Left lung (tissue), 4 donors: ENCODE measurements at regions not wholly inside any gene's neighbourhood (a gene's known extent, or its start where the extent isn't known, plus 50 kb on each side); places are given as distances from the start of the nearest gene placed in this dataset.

Source experiments
- ATAC-seq: fragments of 200-7000 bp; cut with Tn5 transposase; one replicate; pipeline ENCODE4 v1.9.1; 2020; ENCODE audit warnings: moderate library complexity
- DNase-seq, 4 donors: peaks; one replicate each; pipeline ENCODE4 v3.0.0-alpha.2; 2013 to 2020
- H3K27ac ChIP-seq, 2 donors: fragments of 200-600 bp; sonication (generic) in 1 of 2; one replicate each; pipeline versions ENCODE4 v1.5.0 to v1.8.0; 2020 to 2021
- H3K27me3 ChIP-seq, 2 donors: fragments of 200-600 bp; sonication (generic) in 1 of 2; one replicate each; pipeline versions ENCODE4 v1.5.0 to v1.8.0; 2020 to 2021
- H3K36me3 ChIP-seq, 2 donors: fragments of 200-600 bp; sonication (generic) in 1 of 2; one replicate each; pipeline versions ENCODE4 v1.5.0 to v1.8.0; 2020 to 2021
- H3K4me1 ChIP-seq, 2 donors: fragments of 200-600 bp; one replicate each; pipeline ENCODE4 v1.8.0; 2021
- H3K4me3 ChIP-seq, 2 donors: fragments of 200-600 bp; sonication (generic) in 1 of 2; one replicate each; pipeline versions ENCODE4 v1.5.0 to v1.8.0; 2020 to 2021; ENCODE audit warnings: mild to moderate bottlenecking in 1 of 2
- H3K9me3 ChIP-seq, 2 donors: fragments of 200-600 bp; sonication (generic) in 1 of 2; one replicate each; pipeline versions ENCODE4 v1.5.0 to v1.8.0; 2020 to 2021
- intact Hi-C, 2 donors: fragments of 100-400 bp; cut with DNase I; formaldehyde crosslinking; loops; one replicate each; pipeline versions ENCODE4 v1.11.2 to v1.14.2; 2022
- TF ChIP-seq, protein P1 (sequence below), 2 donors: fragments of 200-600 bp; sonication (generic) in 1 of 2; IDR thresholded peaks; one replicate each; pipeline versions ENCODE4 v1.5.0 to v1.8.0; 2021; ENCODE audit warnings: antibody characterized with exemption in 2 of 2
- donor health status: DM: no; HTN: yes; CAD: no.
- donor health status: DM: no; HTN: no; CAD: no.

DNA sequence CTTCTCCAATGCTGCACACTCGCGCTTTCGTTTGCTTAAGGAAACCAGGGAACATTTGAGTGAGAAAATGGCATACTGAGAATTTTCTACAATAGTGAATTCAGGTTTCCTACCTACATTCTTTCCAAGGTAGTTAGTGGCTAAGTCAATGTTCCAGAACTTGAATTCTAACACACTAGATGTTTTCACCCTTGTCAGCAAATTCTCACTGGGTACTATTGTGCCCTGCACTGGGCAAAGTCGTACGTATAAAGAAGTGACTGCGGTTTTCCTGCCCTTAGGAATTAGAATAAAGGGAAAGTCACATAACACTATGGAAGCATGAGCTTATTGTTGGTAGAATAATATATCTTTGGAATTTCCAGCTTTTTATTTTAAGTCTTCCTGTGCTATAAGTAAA lies 119.2 kb upstream of the TNFSF11 start:
- DNase-seq (no peak), ATAC-seq (no peak)
- TF ChIP-seq, protein P1, sequence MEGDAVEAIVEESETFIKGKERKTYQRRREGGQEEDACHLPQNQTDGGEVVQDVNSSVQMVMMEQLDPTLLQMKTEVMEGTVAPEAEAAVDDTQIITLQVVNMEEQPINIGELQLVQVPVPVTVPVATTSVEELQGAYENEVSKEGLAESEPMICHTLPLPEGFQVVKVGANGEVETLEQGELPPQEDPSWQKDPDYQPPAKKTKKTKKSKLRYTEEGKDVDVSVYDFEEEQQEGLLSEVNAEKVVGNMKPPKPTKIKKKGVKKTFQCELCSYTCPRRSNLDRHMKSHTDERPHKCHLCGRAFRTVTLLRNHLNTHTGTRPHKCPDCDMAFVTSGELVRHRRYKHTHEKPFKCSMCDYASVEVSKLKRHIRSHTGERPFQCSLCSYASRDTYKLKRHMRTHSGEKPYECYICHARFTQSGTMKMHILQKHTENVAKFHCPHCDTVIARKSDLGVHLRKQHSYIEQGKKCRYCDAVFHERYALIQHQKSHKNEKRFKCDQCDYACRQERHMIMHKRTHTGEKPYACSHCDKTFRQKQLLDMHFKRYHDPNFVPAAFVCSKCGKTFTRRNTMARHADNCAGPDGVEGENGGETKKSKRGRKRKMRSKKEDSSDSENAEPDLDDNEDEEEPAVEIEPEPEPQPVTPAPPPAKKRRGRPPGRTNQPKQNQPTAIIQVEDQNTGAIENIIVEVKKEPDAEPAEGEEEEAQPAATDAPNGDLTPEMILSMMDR (IDR thresholded peaks at IDR 0.05): no peak
- intact Hi-C loops: no loop called here
- H3K9me3 ChIP-seq: no peaks in the 10 kb centered on the region
- no peaks in the 10 kb centered on the region for H3K27me3 ChIP-seq
- H3K27ac ChIP-seq: no peak overlapping the region
- H3K36me3 ChIP-seq: no peaks in the 10 kb centered on the region
- H3K4me3 ChIP-seq: no peak overlapping the region
- H3K4me1 ChIP-seq: no peaks in the 10 kb centered on the region

DNA sequence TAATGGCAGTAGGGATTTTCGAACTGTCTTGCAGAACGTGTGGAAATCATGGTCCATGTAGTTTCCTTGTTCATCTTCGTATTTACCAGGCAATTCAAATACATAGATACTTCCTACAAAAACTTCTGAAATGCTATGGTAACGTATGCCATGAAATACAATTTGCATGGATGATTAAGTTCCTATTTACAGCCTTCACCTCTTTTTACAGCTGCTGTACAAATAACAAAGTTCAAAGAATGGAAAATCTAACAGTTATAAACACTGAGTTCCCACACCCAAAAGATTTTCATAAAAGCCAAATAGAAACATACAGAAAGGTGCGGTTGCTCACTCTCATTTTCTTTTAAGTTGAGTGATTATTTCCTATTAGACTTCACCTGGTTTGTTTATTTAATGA lies 115.8 kb upstream of the TNFSF11 start:
- no peaks in the 10 kb centered on the region for H3K27me3 ChIP-seq
- TF ChIP-seq, protein P1 (IDR thresholded peaks at IDR 0.05): no peak
- H3K36me3 ChIP-seq: no peaks in the 10 kb centered on the region
- no peak for ATAC-seq
- H3K9me3 ChIP-seq: peaks cover 0 to 10% of the 10 kb centered on the region in 2 donors
- no peak overlapping the region for H3K4me3 ChIP-seq
- no peak for DNase-seq
- intact Hi-C loops: no loop called here
- no peak overlapping the region for H3K27ac ChIP-seq
- H3K4me1 ChIP-seq: no peaks in the 10 kb centered on the region

DNA sequence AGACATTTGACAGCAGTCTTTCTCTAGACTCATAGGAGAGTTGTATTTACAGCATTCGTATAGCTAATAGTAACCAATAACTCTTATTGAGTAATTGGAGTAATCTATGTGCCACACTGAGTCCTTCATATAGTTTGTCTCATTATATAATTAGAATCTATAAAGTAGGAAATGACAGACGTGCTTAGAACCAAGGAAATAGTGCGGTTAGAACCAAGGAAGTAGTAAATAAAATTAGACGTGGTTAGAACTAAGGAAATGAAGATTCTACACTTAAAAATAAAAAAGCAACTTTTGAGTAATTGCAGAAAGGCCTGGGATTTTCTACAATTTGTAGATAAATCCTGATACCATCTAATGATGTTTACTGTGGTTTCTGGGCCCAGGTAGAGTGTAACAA lies 107.8 kb upstream of the TNFSF11 start:
- no peak overlapping the region for H3K27ac ChIP-seq
- H3K27me3 ChIP-seq: no peaks in the 10 kb centered on the region
- ATAC-seq: no peak
- no peaks in the 10 kb centered on the region for H3K36me3 ChIP-seq
- H3K9me3 ChIP-seq: peaks cover 0 to 14% of the 10 kb centered on the region in 2 donors
- DNase-seq: no peak
- H3K4me3 ChIP-seq: no peak overlapping the region
- no peaks in the 10 kb centered on the region for H3K4me1 ChIP-seq
- intact Hi-C loops: no loop called here
- TF ChIP-seq, protein P1 (IDR thresholded peaks at IDR 0.05): no peak

DNA sequence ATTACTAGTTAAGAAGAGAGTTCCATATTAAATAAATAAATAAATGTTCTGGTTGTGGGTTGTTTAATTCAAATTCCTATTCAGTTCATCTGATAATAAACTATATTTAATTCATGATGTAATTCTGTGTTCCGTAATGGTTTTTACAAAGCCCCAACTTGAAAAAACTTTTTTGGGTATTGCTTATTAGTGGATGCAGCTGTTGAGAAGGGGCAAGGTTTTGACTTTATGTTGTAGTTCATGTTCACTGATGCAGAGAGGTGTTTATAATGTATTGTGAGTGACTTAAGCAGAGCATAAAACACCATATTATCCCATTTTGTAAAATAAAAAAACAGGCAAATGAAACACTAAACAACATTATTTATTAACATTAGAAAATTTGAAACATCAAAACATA lies 107.3 kb upstream of the TNFSF11 start:
- Histone ChIP-seq H3K4me1 (no peaks in the 10 kb centered on the region), H3K9me3 (peaks cover 0 to 11% of the 10 kb centered on the region in 2 donors), H3K36me3 (no peaks in the 10 kb centered on the region), H3K4me3 (no peak overlapping the region), H3K27me3 (no peaks in the 10 kb centered on the region), H3K27ac (no peak overlapping the region)
- TF ChIP-seq, protein P1 (IDR thresholded peaks at IDR 0.05): no peak
- intact Hi-C loops: no loop called here
- ATAC-seq (no peak), DNase-seq (no peak)

DNA sequence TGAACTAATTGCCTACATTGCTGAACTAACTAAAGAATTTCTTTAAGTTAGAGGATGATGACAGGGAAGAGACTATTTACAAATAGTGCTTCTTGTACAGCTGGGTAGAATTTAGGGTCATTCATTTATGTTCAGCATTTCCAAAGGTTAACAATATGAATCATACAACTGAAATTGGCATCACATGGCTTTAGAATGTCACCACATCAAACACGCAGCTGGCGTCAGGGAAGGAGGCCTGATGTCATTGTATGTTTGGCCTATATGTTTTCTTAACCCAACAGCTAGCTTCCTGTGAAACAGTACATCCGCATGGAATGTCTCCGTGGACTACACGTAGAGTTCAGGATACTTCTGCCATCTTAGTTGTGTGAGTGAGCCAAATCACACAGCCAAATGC lies 99.0 kb upstream of the TNFSF11 start:
- H3K4me3 ChIP-seq: no peak overlapping the region
- DNase-seq: no peak
- no peak for ATAC-seq
- no peak overlapping the region for H3K27ac ChIP-seq
- TF ChIP-seq, protein P1 (IDR thresholded peaks at IDR 0.05): no peak
- H3K4me1 ChIP-seq: no peaks in the 10 kb centered on the region
- peaks cover 0 to 5% of the 10 kb centered on the region in 2 donors for H3K9me3 ChIP-seq
- H3K27me3 ChIP-seq: no peaks in the 10 kb centered on the region
- intact Hi-C loops: no loop called here
- H3K36me3 ChIP-seq: no peaks in the 10 kb centered on the region
